Cardiac fibroblast (primary cell): ENCODE measurements at regions not wholly inside any gene's neighbourhood (a gene's known extent, or its start where the extent isn't known, plus 50 kb on each side); places are given as distances from the start of the nearest gene placed in this dataset.
A peak's percentile ranks its signal among the peaks of the same experiment; 100 is the strongest.

ENCODE experiments used
- DNase-seq, 2 donors: peaks; one replicate each; pipeline versions ENCODE4 v3.0.0 to v3.0.0-alpha.2; 2010; ENCODE audit warnings: low read depth in 2 of 2
- H3K4me3 ChIP-seq, 2 donors: replicated peaks in 1 of 2; 1 replicate in 1 of 2; 2 replicates in 1 of 2; pipeline ENCODE4 v1.5.1; 2011; ENCODE audit warnings: low read depth in 2 of 2, low read length in 2 of 2, mild to moderate bottlenecking in 2 of 2, moderate library complexity in 1 of 2
- TF ChIP-seq, protein P1 (sequence below): IDR thresholded peaks from one replicate; pipeline ENCODE4 v1.5.1; 2011; ENCODE audit warnings: low read depth, mild to moderate bottlenecking, low read length, inconsistent platforms

DNA sequence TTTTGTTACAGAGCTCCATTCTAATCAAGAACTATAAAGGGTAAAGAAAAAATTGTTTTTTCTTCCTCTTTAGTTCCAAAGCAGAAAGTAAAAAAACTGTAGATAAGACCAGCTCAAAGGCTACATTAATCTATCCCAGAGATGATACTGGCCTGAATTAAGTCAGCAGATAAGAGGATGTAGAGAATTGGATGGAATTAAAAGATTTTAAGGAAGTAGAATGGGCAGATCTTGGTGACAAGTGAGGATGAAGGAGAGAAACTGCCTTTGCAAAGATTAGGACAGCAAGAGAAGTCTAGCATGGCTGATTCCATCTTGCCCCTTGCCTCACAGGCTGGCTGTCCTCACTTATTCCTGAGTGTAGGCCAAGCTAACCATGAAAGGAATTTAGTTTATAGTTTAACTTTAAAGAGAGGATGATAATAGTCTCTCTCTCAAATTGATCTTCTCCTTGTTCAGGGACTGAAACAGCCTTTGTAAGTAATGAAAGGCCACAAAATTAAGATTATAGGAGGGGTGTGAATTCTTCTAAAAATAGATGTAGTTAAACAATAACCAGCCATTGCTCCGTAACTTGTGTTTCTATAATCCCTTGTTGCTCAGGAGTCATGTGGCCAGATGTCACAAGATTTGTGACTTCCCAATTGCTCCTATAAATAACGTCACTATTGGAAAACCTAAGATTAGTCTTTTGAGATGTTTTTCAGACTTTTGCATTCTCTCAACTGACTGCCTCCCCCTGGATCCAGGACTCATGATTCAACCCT is 265.0 kb upstream of the USP24 start:
- DNase-seq: no peak
- H3K4me3 ChIP-seq: no peak overlapping the region
- TF ChIP-seq, protein P1, sequence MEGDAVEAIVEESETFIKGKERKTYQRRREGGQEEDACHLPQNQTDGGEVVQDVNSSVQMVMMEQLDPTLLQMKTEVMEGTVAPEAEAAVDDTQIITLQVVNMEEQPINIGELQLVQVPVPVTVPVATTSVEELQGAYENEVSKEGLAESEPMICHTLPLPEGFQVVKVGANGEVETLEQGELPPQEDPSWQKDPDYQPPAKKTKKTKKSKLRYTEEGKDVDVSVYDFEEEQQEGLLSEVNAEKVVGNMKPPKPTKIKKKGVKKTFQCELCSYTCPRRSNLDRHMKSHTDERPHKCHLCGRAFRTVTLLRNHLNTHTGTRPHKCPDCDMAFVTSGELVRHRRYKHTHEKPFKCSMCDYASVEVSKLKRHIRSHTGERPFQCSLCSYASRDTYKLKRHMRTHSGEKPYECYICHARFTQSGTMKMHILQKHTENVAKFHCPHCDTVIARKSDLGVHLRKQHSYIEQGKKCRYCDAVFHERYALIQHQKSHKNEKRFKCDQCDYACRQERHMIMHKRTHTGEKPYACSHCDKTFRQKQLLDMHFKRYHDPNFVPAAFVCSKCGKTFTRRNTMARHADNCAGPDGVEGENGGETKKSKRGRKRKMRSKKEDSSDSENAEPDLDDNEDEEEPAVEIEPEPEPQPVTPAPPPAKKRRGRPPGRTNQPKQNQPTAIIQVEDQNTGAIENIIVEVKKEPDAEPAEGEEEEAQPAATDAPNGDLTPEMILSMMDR: no peak

DNA sequence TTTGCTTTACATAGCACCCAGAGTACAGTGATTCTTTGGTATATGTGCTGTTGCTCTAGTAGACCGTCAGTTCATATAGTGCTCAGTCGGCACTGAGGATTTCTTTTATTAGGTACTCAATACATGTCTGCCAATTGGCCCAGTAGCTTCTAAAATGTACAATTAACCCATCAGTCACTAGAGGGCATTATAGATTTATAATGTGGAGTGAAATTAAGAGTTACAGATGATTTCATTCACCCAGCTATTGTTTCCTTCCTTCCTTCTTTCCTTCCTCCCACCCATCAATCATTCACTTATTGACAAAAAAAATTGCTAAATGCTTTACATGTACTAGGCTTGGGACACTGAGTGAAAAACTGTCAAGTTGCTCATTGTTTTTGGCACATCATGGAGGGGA is 263.6 kb upstream of the USP24 start:
- TF ChIP-seq, protein P1: peak; percentile 25
- no peak overlapping the region for H3K4me3 ChIP-seq
- DNase-seq: peak; percentile 46 to 69

DNA sequence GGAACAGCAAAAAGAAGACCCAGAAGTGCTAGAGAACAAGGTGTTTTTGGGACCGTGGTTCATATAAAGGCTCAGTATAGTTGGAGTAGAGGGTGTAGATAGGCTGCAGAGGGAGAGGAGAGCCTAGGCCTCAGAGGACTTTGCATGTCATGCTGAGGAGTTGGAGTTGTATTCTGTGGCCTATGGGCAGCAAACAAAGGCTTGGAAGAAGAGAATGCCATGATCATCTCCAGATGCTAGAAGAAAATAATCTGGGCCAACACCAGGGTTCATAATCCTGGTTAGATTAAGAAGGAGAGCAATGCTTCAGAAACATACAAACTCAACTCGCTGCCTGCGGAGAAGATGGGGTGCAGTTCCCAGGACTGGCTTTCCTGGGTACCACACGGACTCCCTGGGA is 262.8 kb upstream of the USP24 start:
- TF ChIP-seq, protein P1: no peak
- H3K4me3 ChIP-seq: no peak overlapping the region
- DNase-seq: no peak

DNA sequence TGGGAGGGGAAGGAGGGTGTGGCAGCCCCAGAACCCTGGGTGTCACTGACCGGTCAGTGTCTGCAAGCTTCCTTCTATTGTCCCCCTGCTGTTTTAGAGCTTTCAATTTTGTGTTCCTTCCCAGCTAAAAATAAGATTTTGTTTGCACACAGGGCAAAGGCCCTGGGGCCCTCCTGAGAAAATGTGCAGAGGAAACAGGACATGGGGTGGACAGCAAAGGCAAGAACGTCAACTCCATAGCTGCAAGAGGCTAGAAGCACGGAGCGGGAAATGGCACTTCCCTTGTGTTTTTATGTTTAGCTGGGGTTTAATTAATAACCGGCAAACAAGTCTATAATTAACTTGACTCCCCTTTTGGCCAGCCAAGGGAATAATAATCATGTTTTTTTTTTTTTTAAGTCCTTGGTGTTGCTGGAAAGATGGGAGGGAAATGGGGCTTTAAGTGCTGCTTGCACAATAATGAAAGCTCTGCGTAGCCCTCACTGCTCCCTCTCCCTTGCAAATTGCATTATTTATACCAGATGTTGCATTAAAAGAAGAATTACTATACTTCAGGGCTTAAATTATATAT is 261.4 kb upstream of the USP24 start:
- H3K4me3 ChIP-seq: no peak overlapping the region
- no peak for DNase-seq
- TF ChIP-seq, protein P1: no peak

DNA sequence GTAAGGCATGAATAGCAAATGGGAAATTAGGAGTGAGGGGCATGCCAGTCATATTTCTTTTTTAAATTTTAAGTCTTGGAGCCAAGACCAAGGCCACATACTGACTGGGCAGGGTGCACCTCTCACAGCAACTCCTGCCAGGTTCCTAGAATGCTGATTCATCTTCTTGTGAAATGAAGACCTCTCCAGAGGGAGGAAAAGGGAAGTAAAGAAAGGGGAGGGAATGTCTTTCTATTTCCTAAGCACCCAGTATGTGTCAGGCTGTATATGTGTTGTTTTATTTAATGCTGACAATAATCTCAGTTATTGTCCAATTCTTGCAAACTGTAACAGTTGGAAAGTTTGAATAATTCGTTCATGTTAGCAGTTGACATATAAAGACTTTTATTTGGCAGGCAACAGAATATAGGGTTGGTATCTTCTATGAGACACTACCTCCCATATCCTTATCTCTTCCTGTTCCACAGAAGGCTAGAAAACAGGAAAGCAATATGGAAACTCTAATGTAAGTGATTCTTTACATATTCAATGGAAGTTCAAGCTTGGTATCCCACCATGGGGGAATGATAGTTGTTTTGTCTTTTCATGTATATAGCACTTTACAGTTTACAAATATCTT is 259.1 kb upstream of the USP24 start:
- TF ChIP-seq, protein P1: no peak
- peak; percentile 78 to 80 for DNase-seq
- no peak overlapping the region for H3K4me3 ChIP-seq

DNA sequence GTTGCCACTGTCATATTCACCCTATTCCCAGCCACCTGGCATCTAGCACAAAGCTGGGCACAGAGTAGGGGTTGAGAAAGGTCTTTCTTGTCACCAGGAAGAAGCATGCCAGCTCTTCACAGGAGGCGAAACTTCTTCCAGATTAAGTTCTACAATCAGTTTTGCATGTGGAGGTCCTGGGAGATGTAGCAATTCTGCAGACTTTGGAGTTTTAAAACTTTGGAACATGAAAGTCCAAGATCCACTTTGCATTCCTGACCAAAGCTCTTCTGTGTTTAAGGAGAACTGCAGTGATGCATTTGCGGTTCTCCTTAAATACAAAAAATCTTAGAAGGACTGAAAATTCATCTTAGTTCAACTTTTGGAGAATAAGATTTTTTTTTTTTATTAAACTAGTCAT is 258.5 kb upstream of the USP24 start:
- no peak overlapping the region for H3K4me3 ChIP-seq
- TF ChIP-seq, protein P1: no peak
- DNase-seq: no peak
